Activated gamma-delta T cell (primary cell): ENCODE measurements at regions not wholly inside any gene's neighbourhood (a gene's known extent, or its start where the extent isn't known, plus 50 kb on each side); places are given as distances from the start of the nearest gene placed in this dataset.

Experiments
- DNase-seq: peaks from one replicate; lab custom pipeline; 2025; lab: John Stamatoyannopoulos, UW

DNA sequence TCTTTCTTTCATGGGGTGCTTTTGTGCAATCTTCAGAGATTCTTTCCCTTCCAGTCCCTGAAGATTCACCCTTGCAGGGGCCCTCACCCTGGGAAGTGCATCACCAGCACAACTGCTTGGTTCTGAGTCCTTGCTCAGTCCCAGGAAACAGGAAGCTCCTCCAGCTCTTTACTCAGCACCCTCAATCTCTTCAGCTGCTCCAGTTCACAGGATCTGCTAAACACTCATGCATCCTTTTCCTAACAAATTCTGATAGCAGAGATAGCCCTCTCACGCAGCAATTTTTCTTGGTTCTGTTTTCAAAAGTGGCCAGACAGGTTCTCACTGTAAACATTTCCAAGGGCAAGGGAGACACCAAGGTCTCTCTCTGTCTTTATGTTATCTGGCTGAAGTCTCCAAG lies 823.1 kb downstream of the LIG4 start:
- no peak for DNase-seq

DNA sequence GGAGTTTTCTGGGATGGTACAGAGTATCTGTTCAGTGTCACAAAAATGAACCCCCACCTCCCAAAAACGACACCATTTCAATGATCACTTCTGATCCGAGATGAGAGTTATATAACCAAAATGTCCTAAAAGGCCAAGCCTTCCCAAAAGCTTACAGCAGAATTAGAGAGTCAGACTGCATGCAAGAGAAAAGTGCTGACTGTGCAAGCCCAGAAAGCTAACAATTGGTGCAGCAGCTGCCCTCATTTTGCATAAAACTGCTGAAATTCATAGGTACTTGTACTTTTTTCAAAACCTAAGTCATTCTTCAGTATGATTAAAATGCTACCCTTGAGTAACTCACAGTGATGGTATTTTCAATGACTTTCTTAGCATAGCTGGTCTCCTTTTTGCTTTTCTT lies 819.6 kb upstream of the ARGLU1 start:
- no peak for DNase-seq

DNA sequence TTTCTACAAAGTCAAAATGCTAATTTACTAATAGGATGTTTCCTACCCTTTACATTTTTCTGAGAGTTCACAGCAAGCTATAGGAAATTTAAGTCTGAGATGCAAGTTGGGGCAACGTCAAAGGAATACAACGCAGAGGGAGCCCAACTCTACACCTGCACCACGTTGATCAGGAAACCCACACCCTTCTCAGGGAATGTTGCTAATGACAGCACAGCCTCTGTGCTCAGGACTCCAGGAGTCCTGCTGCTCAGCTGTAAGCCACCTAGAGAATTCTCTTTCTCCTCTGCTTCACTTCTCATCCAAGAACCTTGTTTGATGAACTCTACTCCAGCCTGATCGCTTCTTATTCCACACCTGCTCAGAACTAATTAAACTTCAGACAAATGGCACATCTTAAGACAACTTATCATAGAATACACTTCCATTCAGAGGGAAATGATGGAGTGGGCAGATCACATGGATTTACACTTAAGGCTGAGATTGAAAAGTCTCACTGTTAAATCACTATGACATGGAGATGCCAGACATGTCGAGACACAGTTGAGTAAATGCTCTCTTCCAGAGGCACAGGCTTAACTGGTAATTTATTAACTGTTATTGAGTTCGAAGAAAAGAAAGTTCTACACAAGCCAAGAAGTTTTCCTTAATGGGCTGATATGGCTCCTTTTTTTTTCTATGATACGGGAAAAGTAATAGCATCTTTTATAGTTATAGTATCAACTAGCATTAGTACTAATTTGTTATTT lies 811.6 kb upstream of the ARGLU1 start:
- no peak for DNase-seq

DNA sequence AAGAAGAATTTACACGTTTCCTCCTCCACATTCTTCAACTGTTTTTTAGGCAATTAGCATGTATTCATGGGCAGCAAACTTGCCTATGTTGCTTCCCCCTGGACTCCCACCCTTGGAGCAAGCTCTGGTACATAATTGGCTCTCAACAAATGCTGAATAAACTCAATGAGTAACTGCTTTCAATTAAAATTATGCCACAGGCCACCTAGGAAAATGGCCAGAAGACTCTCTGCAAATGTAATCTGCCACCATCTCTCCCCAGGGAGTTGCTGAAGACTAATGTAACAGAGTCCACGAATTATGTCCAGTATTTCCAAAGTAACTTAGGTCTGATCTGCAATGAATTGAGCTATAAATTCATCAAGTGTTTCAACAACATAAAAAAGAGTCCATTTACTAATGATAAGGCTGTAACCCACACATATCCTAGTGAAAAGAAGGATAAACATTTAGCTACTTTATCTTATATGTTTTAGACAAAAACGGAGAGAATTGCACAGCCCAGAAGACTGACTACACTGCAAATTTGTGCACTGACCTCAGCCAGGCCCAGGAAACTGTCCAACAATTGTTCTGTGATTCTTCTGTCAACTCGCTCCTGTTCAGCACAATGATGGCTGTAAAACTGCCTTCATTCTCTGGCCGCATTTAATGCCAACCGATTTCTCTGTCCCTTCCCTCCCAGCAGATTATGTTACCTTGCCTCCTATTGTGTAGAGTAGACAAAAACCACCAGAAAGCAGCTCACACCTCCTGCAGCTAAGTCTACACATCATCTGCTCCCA lies 808.6 kb upstream of the ARGLU1 start:
- DNase-seq = no peak

DNA sequence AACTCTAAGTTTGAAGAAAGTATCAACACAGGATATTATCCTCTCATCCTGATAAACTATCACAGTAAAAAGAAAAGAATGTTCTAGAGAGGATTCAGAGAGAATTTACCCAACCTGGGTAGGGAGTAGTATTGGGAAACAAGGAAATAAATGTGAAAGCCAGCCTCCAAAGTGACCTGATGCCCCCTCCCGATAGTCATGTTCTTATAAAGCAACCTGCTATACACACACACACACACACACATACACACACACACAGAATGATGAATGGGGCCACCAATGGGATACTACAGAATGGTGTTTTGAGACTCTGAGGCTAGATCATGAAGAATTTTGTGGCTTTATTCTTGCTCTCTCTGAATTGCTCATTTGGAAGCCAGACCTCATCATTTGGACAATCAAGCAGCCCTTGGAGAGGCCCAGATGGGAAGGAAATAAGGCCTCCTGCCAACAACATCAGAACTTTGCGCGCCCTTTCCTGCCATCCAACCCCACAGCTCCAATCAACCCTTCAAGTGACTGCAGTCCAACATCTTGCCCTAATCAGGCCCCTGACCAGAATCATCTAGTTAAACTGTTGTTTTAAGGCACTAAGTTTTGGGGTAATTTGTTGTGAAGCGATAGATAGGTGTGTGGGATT lies 807.9 kb upstream of the ARGLU1 start:
- DNase-seq = no peak

DNA sequence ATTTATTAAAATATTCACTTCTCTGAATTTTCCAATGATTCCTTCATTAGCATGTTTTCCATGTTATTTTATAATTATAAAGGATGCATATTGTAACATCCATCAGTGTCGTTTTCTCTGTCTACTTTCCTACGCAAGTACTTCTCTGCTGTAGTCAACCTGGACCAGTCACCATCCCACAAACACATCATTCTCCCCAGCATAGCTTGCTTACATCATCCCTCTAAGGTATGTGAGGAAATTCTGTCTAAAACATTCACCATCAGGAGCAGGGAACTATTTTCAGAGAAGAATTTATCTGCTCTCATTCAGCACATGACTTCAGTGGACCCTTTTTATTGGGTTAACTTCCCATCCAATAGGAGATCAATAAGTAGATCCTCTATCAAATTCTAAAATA lies 806.1 kb upstream of the ARGLU1 start:
- DNase-seq = no peak

DNA sequence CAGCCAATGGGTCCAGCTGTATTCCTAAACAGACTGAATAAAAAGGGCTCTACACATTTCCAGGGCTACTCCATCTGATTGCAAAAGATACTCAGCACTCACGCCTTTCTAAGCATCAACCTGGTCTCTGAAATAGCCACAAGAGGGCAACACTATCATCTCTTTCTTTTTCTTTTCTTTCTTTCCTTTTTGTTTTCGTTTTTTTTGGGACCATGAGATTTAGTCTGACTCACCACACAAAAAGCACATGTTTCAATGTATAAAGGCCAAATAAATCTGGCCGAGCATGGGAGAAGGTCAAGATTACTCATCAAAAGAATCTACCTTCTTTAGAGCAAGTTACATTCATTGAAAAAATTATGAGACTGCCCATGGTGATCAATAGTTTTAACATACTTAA lies 805.6 kb upstream of the ARGLU1 start:
- DNase-seq = no peak

DNA sequence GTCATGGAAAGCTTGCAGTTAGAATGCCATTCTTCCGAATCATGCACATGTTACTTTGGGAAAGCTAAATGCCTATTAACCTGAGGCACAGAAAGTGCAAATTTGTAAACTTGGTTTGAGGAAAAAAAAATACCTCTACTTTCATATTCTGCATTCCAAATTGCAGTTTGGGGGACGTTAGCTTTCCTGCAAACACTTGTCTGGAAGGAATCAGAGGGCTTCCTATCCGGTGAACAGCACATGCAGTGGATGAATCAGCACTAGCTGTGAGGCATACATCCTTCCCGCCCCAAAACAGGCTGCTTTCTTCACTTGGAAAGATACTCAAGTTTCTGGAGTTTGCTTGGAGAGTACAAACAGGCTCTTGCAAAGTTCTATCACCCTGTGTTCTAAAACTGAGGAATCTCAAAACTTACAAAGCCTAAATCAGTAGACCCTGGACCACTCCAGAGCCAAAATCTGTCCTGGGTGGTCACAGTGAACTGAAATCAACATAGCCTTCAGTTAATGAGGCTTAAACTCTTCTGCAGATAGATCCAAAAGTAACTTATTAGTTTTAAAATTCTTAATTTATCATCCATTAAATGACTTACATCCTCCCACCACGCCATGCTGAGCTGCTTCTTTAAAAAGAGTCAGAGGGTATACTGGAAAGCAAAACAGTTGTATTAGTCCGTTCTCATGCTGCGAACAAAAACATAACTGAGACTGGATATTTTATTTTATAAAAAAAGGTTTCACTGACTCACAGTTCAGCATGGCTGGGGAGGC lies 802.3 kb upstream of the ARGLU1 start:
- no peak for DNase-seq

DNA sequence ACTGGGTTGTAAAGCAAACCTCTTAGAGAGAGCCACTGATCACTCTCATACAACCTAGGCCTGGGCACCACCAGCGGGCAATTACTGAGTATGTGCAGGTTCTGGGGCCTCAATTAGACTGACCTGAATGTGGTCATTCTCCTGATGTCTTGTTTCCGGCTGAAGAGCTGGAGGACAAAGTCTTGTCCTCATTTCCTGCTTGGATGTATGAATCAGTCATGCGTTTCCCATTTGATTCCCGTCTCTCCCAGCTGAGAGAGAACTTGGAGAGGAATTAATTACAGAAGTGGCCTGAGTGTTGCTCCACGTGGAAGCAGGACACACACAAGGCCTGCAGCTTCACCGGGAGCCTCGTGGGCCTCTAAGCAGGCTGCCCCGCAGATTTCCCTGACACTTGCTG lies 799.3 kb upstream of the ARGLU1 start:
- no peak for DNase-seq

DNA sequence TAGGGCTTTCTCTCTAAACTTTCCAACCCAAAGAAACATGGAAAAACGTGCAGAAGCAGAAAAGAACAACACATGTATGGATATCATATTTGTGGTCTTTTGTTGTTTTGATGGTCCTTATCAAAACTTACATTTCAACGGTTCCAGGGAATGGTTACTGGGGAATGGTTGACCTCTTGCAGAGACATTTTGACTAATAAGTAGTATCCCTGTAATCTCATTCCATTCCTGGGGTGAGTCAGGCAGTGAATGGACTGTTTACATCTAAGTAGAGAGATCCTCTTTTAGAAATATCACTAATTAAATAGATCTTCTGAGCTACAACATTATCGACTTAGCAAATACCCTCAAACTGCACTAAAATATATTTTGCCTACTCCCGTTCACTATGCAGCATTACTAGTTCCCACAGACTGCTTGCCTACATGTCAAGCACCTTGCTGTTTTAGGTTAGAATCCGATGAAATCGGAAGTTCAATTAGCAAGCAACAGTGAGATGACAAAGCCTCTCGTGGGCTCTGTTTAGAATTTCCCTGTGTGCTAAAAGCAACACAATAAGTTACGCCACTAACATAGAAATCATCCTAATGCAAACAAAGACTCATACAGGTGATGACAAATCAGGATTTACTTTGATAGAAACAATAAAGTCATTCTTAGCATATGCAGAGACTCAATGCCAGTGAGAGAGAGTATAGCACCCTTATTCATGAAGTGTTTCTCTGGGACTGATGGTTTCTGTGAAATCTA lies 797.7 kb upstream of the ARGLU1 start:
- no peak for DNase-seq

DNA sequence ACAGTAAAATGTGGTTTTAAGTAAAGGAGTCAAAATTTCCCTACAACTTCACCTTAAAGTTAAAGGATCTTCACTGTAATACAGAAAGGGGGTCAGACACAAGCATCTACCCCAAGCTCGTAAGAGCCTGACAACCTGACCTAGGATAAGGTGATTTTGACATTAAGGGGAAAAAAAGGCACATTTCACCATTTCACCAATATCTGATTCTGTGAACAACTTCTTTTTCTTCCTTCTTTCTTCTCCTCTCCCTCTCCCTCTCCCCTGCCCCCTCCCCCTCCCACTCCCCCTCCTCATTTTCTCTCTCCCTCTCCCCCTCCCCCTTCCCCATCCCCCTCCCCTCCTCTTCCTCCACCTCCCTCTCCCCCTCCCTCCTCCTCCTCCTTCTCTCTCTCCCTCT lies 796.7 kb upstream of the ARGLU1 start:
- no peak for DNase-seq

DNA sequence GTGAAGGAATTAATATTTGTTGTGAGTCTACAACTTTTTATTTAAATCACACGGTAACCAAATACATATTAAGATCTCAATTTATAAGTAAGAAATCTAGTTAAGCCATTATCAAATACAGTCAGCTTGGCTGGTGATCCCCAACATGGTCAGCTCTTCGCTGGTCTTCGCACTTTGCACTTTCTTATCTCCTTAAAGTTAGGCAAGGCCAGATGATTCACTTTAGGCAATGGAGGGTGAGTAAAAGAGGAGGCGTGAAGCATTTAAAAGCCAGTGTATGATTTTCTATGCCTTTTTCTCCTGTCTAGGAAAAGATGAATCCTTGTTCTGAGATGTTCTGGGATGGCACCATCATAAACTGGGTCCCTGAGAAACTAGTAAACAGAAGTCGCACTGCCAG lies 793.7 kb upstream of the ARGLU1 start:
- DNase-seq = no peak

DNA sequence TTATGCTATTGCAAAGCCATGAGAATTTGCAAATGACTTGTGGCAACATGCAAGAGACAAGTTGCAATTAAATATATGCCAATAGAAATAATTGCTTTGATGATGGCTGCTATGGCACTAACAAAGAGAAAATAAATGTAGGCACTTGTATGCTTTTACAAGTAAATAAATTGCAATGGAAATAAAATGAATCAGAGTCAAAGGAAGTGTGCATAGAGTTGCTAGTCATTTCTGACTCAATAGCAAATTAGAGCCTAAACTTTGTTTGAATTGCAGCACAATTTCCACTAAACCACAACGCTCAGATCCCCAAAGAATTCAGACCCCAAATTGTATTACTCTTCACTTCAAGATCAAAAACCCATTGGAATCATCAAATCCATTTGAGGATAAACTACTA lies 792.1 kb upstream of the ARGLU1 start:
- DNase-seq = no peak

DNA sequence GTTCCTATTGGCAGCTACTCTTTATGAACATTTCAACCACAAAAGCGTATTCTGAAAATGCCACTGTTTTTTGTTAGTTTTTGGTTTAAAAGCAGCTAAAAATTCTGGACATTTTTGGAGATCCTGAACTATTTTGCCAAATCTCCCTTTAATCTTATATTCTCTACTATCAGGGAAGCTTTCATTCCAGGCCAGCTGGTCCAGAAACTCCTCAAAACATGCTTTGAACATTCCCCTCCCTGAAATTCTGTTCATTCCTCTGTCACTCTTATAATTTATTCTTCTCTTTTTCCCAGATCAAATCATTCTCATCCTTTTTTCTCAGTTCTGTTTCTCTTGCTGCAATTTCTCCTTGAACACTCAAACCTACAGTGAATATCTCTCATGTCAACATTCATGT lies 790.9 kb upstream of the ARGLU1 start:
- no peak for DNase-seq

DNA sequence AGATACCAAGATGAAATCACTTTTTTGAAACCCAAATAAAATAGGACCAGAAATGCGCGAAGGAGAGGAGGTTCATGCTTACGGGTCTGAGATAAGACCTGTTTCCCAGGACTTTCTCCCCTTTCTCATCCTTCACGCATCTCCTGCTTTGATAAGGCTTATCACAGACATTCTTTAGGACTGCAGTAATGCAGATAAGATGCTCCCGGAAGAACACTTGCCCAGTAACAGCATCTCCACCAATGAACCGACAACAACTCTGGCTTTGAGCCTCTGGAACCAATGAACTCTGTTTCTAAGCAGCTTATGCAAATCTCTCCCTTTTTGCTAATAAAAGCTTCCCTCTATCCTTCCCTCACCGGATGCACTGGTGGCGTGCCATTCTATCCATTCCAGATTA lies 783.4 kb upstream of the ARGLU1 start:
- DNase-seq = no peak

DNA sequence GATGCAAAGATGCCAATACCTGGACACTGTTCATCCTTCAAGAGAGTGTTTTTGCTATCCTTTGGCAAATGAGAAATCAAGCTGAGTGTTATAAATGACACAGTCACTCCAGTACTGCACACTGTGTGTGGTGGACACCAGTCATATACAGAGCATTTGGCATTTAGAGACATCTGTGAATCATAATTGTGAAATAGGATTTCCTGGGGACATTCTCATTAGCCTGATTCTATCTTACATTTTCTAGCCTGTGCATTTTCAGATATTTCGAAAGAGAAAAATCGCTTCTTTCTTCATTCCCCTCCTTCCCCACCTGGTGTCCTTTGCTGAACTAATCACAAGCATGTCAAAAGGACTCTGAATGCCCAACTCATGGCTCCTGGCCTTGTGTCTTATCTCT lies 781.0 kb upstream of the ARGLU1 start:
- no peak for DNase-seq

DNA sequence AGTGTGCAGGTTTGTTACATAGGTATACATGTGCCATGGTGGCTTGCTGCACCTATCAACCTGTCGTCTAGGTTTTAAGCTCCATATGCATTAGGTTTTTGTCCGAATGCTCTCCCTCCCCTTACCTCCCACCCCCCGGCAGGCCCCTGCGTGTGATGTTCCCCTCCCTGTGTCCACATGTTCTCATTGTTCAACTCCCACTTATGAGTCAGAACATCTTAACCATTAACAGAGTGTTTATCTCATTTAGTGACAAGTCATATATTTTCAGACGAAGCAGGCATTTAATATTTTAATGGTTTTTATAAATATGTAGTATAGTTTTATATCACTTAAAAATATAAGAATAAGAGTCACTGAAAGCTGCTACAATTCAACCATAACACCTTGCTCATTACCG lies 780.5 kb upstream of the ARGLU1 start:
- no peak for DNase-seq

DNA sequence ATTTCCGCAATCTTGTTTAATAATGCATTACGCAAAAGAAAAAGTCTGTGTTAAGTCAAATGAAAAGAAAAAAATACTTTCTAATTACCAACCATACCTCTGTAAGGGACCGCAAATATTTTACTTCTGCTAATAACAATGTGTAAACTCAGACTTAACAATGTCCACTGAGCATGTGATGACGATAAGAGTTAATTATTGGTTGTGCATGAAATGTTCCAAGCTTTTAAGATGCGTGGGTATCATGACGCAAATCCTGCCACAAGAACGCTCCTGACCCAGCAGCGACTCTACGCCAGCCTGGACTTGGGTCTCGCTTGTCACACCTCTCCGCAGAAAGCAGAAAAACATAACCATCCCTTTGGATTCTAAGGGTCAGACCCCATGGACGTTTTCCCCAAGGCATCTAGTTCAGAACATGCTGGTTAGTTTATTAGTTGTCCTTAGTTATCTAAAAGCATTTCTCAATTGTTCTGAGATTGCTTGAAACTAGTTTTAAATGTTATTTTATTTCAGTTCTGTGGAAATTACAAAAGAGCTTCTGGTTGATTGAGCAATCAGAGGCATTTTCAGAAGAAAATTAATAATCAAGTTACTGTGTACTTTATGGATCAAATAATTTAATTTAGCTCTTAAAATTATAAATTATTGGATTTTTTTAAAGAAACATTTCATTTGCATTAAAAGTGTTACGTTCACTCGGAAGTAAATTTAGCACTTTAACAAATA lies 779.9 kb upstream of the ARGLU1 start:
- DNase-seq = no peak

DNA sequence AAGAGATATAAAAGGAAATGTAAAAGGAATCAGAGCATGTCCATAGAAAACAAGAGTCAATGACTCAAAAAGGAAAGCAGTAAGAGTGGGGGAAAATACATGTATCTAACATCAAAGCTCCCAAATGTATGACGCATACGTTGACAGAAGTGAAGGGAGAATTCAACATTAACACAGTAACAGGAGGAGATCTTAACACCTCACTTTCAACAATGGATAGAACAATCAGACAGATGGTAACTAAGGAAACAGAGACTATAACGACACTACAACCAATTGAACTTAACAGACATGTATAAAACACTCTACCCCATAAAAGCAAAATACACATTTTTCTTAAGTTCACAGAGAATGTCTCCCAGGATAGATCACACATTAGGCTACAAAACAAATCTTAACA lies 774.8 kb upstream of the ARGLU1 start:
- DNase-seq = no peak

DNA sequence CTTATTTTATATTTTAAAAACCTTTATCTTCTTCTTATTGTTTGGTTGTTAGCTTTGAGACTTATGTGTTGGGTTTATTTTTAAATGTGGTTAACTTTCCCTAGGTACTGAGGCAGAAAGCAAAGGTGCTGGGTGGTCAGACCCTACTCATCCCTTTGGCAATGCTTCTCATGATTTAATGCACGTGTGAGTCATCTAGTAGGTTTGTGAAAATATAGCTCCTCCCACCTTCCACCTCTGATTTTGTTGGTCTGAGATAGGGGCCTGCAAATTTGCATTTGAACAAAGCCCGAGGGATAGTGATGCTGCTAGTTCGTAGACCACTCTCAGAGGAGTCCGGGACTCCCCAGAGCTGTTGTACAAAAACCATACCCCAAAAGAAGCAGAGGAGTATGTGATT lies 771.3 kb upstream of the ARGLU1 start:
- DNase-seq = no peak

DNA sequence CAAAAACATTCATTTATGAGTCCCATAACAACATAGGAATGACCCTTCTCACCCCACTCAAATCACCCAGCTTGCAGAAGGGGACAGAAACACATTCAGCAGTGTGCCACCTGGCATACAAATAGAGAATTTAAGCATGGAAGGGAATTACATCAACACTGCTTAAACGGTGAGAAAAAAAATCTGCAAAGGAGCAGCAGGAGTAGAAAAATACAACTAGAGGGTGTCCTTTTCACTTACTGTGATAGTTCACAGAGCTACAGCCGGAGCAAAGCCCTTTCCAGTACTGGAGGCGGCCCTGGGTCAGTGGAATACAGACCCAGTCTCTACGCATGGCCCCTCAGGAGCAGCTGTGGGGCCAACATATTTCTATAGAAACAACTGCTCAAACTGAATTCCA lies 764.3 kb upstream of the ARGLU1 start:
- no peak for DNase-seq
